Skeletal muscle tissue (tissue), 3 donors: ENCODE measurements at regions not wholly inside any gene's neighbourhood (a gene's known extent, or its start where the extent isn't known, plus 50 kb on each side); places are given as distances from the start of the nearest gene placed in this dataset.
A peak's percentile ranks its signal among the peaks of the same experiment; 100 is the strongest.

Source experiments
- H3K27ac ChIP-seq: one replicate; pipeline ENCODE4 v1.7.0; 2013; ENCODE audit warnings: mild to moderate bottlenecking, low read depth, low read length, inconsistent platforms
- H3K27me3 ChIP-seq, 3 donors: one replicate each; pipeline ENCODE4 v1.7.0; 2013; ENCODE audit warnings: low read length in 3 of 3; ENCODE audit not compliant: control insufficient read depth in 3 of 3, insufficient read depth in 3 of 3
- H3K36me3 ChIP-seq, 3 donors: one replicate each; pipeline ENCODE4 v1.7.0; 2013; ENCODE audit warnings: low read length in 3 of 3; ENCODE audit not compliant: control insufficient read depth in 3 of 3, insufficient read depth in 3 of 3
- H3K4me1 ChIP-seq, 3 donors: one replicate each; pipeline ENCODE4 v1.7.0; 2013; ENCODE audit warnings: low read length in 3 of 3, mild to moderate bottlenecking in 3 of 3; ENCODE audit not compliant: control insufficient read depth in 3 of 3, insufficient read depth in 3 of 3
- H3K4me3 ChIP-seq, 3 donors: one replicate each; pipeline ENCODE4 v1.7.0; 2013; ENCODE audit warnings: low read length in 3 of 3
- H3K9ac ChIP-seq, 3 donors: one replicate each; pipeline ENCODE4 v1.7.0; 2013; ENCODE audit warnings: low read length in 3 of 3, mild to moderate bottlenecking in 3 of 3, moderate library complexity in 2 of 3, low read depth in 1 of 3
- H3K9me3 ChIP-seq, 3 donors: one replicate each; pipeline ENCODE4 v1.7.0; 2013; ENCODE audit warnings: low read length in 3 of 3; ENCODE audit not compliant: control insufficient read depth in 3 of 3
- donor health status: Osteomylitis.

DNA sequence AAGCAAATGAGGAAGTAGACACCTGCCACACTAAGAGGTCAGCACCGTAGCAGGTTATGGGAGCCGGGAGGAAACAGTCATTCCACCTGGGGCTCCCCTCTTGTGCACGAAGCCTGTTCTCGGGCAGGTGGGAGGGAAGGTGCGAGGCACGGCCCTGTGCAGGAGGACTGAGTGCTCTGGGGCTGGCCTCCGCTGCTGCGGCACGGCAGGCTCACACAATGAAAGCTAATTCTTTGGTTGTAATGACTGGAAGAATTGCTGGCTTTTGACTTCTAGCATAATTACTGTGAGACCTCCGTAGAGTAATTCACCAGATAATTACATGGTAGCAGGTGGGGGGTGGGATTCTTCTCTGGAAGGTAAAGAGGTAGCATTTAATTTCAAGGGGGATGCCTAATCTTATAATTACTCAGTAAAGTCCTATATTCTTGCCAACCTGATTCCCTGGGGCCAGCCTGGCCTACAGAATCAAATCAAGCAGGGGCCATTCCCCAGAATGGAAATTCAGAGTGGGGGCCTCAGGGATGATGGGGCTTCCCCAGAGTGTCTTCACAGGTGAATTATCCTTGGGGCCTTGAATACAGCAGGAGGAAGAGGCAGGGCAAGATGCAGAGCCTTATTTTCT is 129.1 kb downstream of the TPRA1 start:
- peaks cover 21 to 30% (median 28%) of the 10 kb centered on the region in 3 donors for H3K27me3 ChIP-seq
- H3K4me3 ChIP-seq: no peak overlapping the region

DNA sequence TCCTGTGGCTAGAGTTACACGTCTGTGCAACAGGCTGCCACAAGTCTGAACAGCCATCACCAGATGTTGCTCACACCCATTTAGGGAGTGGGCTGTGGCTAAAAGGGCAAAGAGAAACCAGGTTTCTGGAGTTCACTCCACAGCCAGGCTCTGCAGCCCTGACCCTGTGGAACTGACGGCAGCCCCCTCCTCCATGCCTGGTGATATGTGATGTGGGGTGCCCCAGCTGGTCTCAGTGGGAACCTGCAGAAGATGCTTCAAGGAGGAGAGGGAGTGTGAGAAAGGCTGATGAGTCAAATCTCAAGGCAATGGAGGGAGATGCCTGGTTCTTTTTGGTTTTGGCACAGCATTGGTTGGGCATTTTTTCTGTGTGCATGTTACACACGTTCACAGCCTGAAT is 130.6 kb downstream of the TPRA1 start:
- peaks cover 9 to 15% (median 12%) of the 10 kb centered on the region in 3 donors for H3K4me1 ChIP-seq
- no peaks in the 10 kb centered on the region for H3K9me3 ChIP-seq
- H3K27me3 ChIP-seq: peaks cover 32 to 44% (median 42%) of the 10 kb centered on the region in 3 donors
- H3K27ac ChIP-seq: no peak overlapping the region
- no peak overlapping the region for H3K4me3 ChIP-seq
- H3K36me3 ChIP-seq: no peaks in the 10 kb centered on the region
- no peak overlapping the region for H3K9ac ChIP-seq

More for the DNA sequence above, 129.1 kb downstream of the TPRA1 start:
- no peaks in the 10 kb centered on the region for H3K9me3 ChIP-seq
- no peaks in the 10 kb centered on the region for H3K36me3 ChIP-seq
- no peak overlapping the region for H3K27ac ChIP-seq
- peaks cover 0 to 6% (median 2%) of the 10 kb centered on the region in 3 donors for H3K4me1 ChIP-seq
- H3K9ac ChIP-seq: no peak overlapping the region

DNA sequence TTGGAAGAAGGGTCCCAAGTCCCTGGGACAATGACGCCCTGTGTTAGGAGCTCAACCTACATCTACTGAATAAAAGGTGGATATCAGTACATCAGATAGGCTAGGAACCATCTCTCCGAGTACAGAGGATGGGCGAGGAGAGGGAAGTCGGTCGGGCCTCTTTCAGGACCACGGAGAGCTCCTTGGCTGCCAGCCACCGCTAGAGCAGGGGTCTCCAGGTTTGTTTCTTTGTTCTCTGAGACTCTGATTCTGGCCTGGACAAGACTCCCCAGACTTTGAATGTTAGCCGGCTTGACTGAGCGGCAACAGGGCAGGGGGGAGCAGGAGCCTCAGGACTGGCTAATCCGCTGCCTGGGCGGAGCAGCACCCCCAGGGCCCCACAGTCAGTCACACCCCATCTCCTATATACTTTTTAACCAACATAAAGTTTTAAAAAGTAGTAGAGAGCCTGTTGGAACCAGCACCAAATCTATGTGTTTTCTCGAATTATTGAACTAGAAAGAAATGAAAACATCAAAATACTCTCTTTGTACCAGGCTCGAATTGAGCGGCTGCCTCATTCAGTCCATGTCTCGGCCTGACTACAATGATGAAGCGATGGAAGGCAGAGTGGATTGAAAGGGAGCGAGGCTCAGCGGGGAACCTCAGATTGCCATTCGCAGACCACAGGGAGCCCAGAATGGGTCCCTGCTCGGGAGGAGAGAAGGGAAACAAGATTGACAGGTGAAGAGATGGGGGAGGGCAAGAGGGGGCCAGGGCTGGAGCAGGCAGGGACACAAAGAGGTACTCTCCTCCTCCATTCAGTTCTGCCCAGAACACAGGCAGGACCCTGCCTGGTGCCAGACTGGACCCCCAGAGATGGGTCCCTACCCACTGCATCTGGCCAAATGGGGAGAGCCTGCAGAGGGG is 131.6 kb downstream of the TPRA1 start:
- Histone ChIP-seq H3K27me3 (peaks cover 42 to 52% (median 52%) of the 10 kb centered on the region in 3 donors), H3K9ac (no peak overlapping the region), H3K27ac (no peak overlapping the region), H3K4me3 (no peak overlapping the region), H3K36me3 (no peaks in the 10 kb centered on the region), H3K9me3 (no peaks in the 10 kb centered on the region), H3K4me1 (peaks cover 9 to 15% (median 12%) of the 10 kb centered on the region in 3 donors)

DNA sequence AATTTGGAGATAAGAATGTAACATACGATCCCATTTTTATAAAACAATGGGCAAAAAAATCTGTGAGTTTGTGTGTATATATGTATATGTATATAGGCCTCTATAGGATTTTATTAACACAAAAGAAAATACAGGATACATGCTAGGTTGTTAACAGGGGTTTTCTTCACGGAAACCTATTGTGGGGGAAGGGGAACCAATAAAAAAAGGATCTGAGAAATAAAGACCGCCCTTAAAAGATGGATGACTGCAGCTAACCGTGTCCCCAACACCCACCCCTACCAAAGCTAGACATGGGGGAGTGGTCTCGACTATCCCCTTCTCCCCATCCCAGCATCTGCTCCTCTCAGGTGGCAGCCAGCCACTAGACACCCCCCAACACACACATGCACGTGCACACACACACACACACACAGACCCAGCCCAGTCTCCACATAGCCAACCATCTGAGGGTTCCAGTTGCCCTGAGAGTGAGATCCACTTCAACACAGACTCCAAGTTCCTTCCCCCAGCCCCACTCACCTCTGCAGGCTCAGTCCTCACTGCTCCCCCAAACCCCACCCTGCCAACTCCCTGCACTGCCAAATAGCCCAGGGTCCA is 132.9 kb downstream of the TPRA1 start:
- H3K9me3 ChIP-seq: no peaks in the 10 kb centered on the region
- peaks cover 48 to 63% (median 59%) of the 10 kb centered on the region in 3 donors for H3K27me3 ChIP-seq
- H3K4me3 ChIP-seq: no peak overlapping the region
- H3K4me1 ChIP-seq: peaks cover 9 to 15% (median 12%) of the 10 kb centered on the region in 3 donors
- H3K36me3 ChIP-seq: no peaks in the 10 kb centered on the region
- no peak overlapping the region for H3K27ac ChIP-seq
- H3K9ac ChIP-seq: no peak overlapping the region

DNA sequence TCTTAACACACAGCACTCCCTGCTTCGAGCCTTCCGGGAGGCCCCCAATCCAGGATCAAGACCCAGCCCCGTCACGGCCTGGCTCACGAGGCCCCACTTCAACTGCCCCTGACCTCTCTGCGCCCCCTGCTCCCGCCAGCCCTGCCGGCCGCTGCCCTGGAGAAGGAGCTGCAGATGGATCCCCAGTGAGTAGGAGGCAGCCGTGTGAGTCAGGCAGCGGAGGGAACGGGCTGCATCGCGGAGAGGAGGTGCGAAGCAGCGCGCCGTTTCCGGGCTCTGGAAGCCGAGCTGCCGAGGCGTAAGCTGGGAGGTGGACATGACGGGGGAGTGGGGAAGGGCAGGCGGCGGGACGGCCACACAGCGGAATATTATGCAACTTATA is 133.4 kb downstream of the TPRA1 start:
- Histone ChIP-seq H3K4me3 (peak overlapping the region in 1 of 3 donors; percentile 41), H3K27ac (no peak overlapping the region), H3K9me3 (no peaks in the 10 kb centered on the region), H3K27me3 (peaks cover 54 to 66% (median 64%) of the 10 kb centered on the region in 3 donors), H3K9ac (no peak overlapping the region), H3K4me1 (peaks cover 9 to 15% (median 12%) of the 10 kb centered on the region in 3 donors), H3K36me3 (no peaks in the 10 kb centered on the region)

DNA sequence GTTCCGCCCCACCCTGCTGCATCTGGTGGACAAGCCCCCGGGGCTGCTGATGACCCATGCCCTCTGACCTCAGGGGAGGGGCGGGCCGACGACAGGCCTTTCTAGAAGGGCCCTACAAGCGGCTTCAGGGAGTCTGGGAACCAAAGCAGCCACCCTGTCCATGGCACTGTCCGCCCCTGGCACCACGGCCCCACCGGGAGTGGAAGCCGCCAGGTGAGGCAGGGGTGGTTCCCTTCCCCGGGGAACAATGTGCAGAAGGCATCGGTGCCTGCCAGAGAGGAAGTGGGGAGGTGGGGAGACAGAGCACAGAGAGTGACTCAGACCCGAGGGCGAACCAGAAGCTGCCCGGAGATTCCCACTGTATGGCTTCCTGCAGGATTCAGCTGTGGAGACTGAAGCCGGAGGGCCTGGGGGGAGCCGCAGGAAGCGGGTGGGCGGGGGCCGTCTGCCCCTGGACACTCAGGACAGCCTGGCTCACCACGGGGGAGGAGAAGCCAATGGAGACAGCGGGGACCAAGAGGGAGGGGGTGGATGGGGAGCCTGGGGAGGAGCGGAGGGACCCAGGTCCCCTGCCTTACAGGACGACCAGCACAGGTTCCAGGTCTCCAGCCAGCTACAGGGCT is 134.0 kb downstream of the TPRA1 start:
- Histone ChIP-seq H3K4me1 (peaks cover 9 to 15% (median 12%) of the 10 kb centered on the region in 3 donors), H3K27ac (no peak overlapping the region), H3K9me3 (no peaks in the 10 kb centered on the region), H3K36me3 (no peaks in the 10 kb centered on the region), H3K4me3 (peak overlapping the region in 1 of 3 donors; percentile 41), H3K9ac (no peak overlapping the region), H3K27me3 (peaks cover 55 to 67% (median 66%) of the 10 kb centered on the region in 3 donors)

DNA sequence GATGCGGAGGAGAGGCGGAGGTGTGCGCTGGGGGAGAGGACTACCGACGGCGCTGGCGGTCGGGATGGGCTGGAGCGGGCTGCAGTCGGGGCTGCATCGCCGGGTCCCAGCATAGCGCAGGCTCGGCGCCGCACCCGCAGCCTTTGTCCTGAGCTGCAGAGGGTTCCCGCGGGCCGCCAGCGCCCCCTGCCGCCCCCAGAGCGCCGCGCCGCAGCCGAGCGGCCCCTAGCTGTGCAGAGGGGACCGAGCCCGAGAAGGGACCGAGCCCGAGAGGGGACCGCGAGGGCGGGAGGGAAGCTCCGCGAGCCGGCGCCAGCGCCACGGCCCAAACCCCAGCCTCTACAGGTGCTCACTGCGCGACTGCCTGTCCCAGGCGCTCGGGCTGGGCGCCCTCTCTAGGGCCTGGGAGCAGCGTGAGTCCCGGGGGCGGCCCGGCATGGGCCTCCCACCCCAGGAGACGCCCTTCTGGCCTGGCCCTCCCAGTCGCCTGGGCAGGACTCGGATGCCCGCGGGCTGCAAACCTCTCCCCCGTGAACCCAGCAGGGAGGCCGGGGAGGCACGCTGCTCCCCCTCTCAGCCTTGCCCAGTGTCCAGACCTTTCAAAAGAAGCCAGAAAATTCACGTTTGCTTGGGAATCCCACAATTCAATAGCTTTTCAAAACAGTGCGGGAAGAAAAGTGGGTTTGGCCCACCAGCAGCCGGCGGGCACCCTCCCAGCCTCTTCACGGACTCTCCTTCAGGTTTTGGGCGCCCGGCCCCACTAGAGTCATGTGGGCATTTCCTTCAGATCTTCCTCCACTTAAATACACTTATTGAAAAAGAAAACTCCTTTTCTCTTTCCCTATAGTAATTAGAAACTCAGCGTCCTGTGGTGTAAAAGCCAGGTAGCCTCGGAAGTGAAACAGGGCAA is 134.7 kb downstream of the TPRA1 start:
- H3K9me3 ChIP-seq: no peaks in the 10 kb centered on the region
- peaks cover 55 to 67% (median 64%) of the 10 kb centered on the region in 3 donors for H3K27me3 ChIP-seq
- H3K4me3 ChIP-seq: no peak overlapping the region
- H3K27ac ChIP-seq: no peak overlapping the region
- no peaks in the 10 kb centered on the region for H3K36me3 ChIP-seq
- H3K9ac ChIP-seq: no peak overlapping the region
- peaks cover 9 to 15% (median 12%) of the 10 kb centered on the region in 3 donors for H3K4me1 ChIP-seq

DNA sequence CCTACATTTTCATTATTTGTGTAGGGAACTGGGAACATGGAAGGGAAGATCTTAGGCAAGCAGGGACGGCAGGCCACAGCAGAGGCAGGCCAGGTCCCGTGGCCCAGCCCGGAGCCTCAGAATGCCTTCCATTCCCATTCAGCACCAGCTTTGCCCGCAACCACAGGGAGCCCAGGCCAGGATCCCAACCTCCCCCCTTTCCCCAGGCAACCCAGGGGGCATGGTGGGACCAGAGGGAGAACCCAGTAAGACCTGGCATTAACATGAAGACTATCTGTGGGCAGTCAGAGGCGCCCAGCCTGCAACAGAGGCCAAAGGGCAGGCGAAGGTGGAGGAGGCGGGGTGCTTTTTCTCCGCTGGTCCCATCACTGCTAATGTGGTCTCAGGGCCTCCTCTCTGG is 135.6 kb downstream of the TPRA1 start:
- Histone ChIP-seq H3K4me1 (peaks cover 9 to 15% (median 12%) of the 10 kb centered on the region in 3 donors), H3K36me3 (no peaks in the 10 kb centered on the region), H3K27me3 (peaks cover 55 to 75% (median 69%) of the 10 kb centered on the region in 3 donors), H3K4me3 (no peak overlapping the region), H3K27ac (no peak overlapping the region), H3K9me3 (no peaks in the 10 kb centered on the region), H3K9ac (no peak overlapping the region)

DNA sequence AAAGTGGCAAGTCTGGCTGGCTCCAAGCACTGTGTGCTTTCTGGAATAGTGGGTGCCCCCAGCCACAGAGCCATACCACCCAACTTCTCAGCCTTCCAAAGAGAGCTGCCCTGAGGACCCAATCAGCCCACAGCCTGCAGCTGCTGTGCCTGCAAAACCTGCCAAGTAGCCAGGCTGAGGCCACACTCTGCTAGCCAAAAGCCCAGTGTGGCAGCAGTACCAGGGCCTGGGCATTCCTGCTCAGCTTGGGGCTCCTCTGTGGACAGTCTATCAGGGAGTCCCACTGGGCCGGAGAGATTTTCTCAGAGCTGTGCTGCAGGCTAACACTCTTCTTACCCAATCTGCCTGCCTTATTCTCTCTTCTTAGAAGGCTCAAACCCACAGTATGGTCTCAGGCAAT is 136.5 kb downstream of the TPRA1 start:
- Histone ChIP-seq H3K27ac (no peak overlapping the region), H3K27me3 (peaks cover 55 to 70% (median 68%) of the 10 kb centered on the region in 3 donors)

More for the DNA sequence above, 136.5 kb downstream of the TPRA1 start:
- H3K4me1 ChIP-seq: peaks cover 9 to 15% (median 12%) of the 10 kb centered on the region in 3 donors
- H3K9ac ChIP-seq: peak overlapping the region in 1 of 3 donors; percentile 10
- H3K36me3 ChIP-seq: no peaks in the 10 kb centered on the region
- no peak overlapping the region for H3K4me3 ChIP-seq
- H3K9me3 ChIP-seq: no peaks in the 10 kb centered on the region
